ENCODE measurements at regions not wholly inside any gene's neighbourhood (a gene's known extent, or its start where the extent isn't known, plus 50 kb on each side); places are given as distances from the start of the nearest gene placed in this dataset.

GRCh38 chr5:164746723-164747122 lies 1241.3 kb downstream of the MAT2B start:
- TF ChIP-seq, protein P1, sequence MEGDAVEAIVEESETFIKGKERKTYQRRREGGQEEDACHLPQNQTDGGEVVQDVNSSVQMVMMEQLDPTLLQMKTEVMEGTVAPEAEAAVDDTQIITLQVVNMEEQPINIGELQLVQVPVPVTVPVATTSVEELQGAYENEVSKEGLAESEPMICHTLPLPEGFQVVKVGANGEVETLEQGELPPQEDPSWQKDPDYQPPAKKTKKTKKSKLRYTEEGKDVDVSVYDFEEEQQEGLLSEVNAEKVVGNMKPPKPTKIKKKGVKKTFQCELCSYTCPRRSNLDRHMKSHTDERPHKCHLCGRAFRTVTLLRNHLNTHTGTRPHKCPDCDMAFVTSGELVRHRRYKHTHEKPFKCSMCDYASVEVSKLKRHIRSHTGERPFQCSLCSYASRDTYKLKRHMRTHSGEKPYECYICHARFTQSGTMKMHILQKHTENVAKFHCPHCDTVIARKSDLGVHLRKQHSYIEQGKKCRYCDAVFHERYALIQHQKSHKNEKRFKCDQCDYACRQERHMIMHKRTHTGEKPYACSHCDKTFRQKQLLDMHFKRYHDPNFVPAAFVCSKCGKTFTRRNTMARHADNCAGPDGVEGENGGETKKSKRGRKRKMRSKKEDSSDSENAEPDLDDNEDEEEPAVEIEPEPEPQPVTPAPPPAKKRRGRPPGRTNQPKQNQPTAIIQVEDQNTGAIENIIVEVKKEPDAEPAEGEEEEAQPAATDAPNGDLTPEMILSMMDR (IDR thresholded peaks at IDR 0.05; ENCODE audit: unreplicated experiment) = no peak
- no TSS peak for BruUV-seq (replicated peaks)
- ChIA-PET CTCF (interaction anchor here (0.5 to 0.7 kb wide), 2 partner anchors 42 to 463 kb away, joined by 3 to 4 read pairs; no protein-coding TSS in a partner anchor), POLR2A (interaction anchor here (0.7 kb wide), 1 partner anchor 742 kb away, joined by 3 read pairs; no protein-coding TSS in a partner anchor)
- no peak overlapping the region for H3K4me3 Mint-ChIP-seq (ENCODE audit: unreplicated experiment)
- intact Hi-C loops (cut with micrococcal nuclease) = no loop called here
- H3K9me3 Mint-ChIP-seq (ENCODE audit: unreplicated experiment) = no peaks in the 10 kb centered on the region
- no peak overlapping the region for H3K27ac Mint-ChIP-seq (ENCODE audit: low read depth, unreplicated experiment)
- no peaks in the 10 kb centered on the region for H3K27me3 Mint-ChIP-seq (ENCODE audit: insufficient read depth, unreplicated experiment)
- H3K4me1 Mint-ChIP-seq (ENCODE audit: insufficient read depth, unreplicated experiment) = no peaks in the 10 kb centered on the region
- no peak for DNase-seq (ENCODE audit: unreplicated experiment)
- H3K36me3 Mint-ChIP-seq (ENCODE audit: insufficient read depth, unreplicated experiment) = no peaks in the 10 kb centered on the region

DNA sequence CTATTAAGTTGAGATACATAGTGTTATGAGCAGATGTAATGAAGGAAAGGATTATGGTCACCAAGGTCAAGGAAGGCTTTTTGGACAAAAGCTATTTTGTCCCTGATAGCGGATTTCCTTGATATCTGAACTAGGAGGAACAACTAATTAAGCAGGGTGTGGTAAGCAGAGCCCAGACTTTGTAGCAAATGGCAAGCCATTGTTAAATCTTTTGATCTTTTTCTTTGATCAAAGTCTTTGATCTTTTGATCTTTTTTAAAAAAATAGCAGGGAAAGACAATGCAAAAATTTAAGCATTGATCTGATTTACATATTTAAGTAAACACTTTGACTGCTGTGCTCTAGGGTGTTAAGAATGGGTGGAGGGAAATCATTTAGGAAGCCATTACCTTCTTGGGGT lies 1242.0 kb downstream of the MAT2B start:
- no peaks in the 10 kb centered on the region for H3K9me3 Mint-ChIP-seq (ENCODE audit: unreplicated experiment)
- no peak overlapping the region for H3K27ac Mint-ChIP-seq (ENCODE audit: low read depth, unreplicated experiment)
- no peaks in the 10 kb centered on the region for H3K36me3 Mint-ChIP-seq (ENCODE audit: insufficient read depth, unreplicated experiment)
- POLR2A ChIA-PET = no interaction called here
- no peak for DNase-seq (ENCODE audit: unreplicated experiment)
- H3K27me3 Mint-ChIP-seq (ENCODE audit: insufficient read depth, unreplicated experiment) = no peaks in the 10 kb centered on the region
- TF ChIP-seq, protein P1 (IDR thresholded peaks at IDR 0.05; ENCODE audit: unreplicated experiment) = no peak
- intact Hi-C loops (cut with micrococcal nuclease) = no loop called here
- H3K4me1 Mint-ChIP-seq (ENCODE audit: insufficient read depth, unreplicated experiment) = no peaks in the 10 kb centered on the region
- CTCF ChIA-PET = interaction anchor here (0.5 kb wide), 1 partner anchor 462 kb away, joined by 4 read pairs; no protein-coding TSS in a partner anchor
- no peak overlapping the region for H3K4me3 Mint-ChIP-seq (ENCODE audit: unreplicated experiment)
- BruUV-seq (replicated peaks) = no TSS peak

- Mint-ChIP-seq H3K4me3 (ENCODE audit: unreplicated experiment) (no peak overlapping the region), H3K27me3 (ENCODE audit: insufficient read depth, unreplicated experiment) (no peaks in the 10 kb centered on the region), H3K36me3 (ENCODE audit: insufficient read depth, unreplicated experiment) (no peaks in the 10 kb centered on the region), H3K9me3 (ENCODE audit: unreplicated experiment) (no peaks in the 10 kb centered on the region), H3K4me1 (ENCODE audit: insufficient read depth, unreplicated experiment) (no peaks in the 10 kb centered on the region), H3K27ac (ENCODE audit: low read depth, unreplicated experiment) (no peak overlapping the region)
- no TSS peak for BruUV-seq (replicated peaks)
- CTCF ChIA-PET = no interaction called here
- intact Hi-C loops (cut with micrococcal nuclease) = no loop called here
- POLR2A ChIA-PET = no interaction called here
- DNase-seq (ENCODE audit: unreplicated experiment) = no peak
- TF ChIP-seq, protein P1 (IDR thresholded peaks at IDR 0.05; ENCODE audit: unreplicated experiment) = no peak
Observed at GRCh38 chr5:164748861-164749260, 1243.4 kb downstream of the MAT2B start.

GRCh38 chr5:164753434-164753833 lies 1248.0 kb downstream of the MAT2B start:
- Mint-ChIP-seq H3K4me3 (ENCODE audit: unreplicated experiment) (no peak overlapping the region), H3K4me1 (ENCODE audit: insufficient read depth, unreplicated experiment) (no peaks in the 10 kb centered on the region), H3K9me3 (ENCODE audit: unreplicated experiment) (no peaks in the 10 kb centered on the region), H3K36me3 (ENCODE audit: insufficient read depth, unreplicated experiment) (no peaks in the 10 kb centered on the region), H3K27ac (ENCODE audit: low read depth, unreplicated experiment) (no peak overlapping the region), H3K27me3 (ENCODE audit: insufficient read depth, unreplicated experiment) (no peaks in the 10 kb centered on the region)
- DNase-seq (ENCODE audit: unreplicated experiment) = no peak
- TF ChIP-seq, protein P1 (IDR thresholded peaks at IDR 0.05; ENCODE audit: unreplicated experiment) = no peak
- intact Hi-C loops (cut with micrococcal nuclease) = no loop called here
- ChIA-PET CTCF (no interaction called here), POLR2A (no interaction called here)
- no TSS peak for BruUV-seq (replicated peaks)

Measured in MCF 10A (cell line).